ENCODE measurements at regions not wholly inside any gene's neighbourhood (a gene's known extent, or its start where the extent isn't known, plus 50 kb on each side); places are given as distances from the start of the nearest gene placed in this dataset.

GRCh38 chr11:104333977-104334376 lies 170.0 kb upstream of the PDGFD start:
- no peak overlapping the region for H2AFZ ChIP-seq (replicated peaks; ENCODE audit: low read length, poor library complexity)
- WGBS, 2 experiments (ENCODE audit: extremely low coverage in 2 of 2, insufficient read length in 1 of 2) = no CpG with 5 or more reads among the region's 4 CpGs
- H4K20me1 ChIP-seq (ENCODE audit: insufficient read depth, low read length) = no peaks in the 10 kb centered on the region
- H2AK9ac ChIP-seq (replicated peaks; ENCODE audit: low read depth, low read length, poor library complexity) = no peak overlapping the region
- H3K27me3 ChIP-seq (ENCODE audit: control insufficient read depth, insufficient read depth, low read length) = no peaks in the 10 kb centered on the region
- DNase-seq (no peak), ATAC-seq (ENCODE audit: low read depth) (no peak)
- no peak overlapping the region for H3K56ac ChIP-seq (ENCODE audit: extremely low read depth, insufficient read depth, low read length)
- H3K4ac ChIP-seq (ENCODE audit: low read depth, low read length) = no peak overlapping the region
- H2BK20ac ChIP-seq (ENCODE audit: low read depth, low read length) = no peak overlapping the region
- no peak overlapping the region for H2BK5ac ChIP-seq (ENCODE audit: low read depth, low read length, poor library complexity, severe bottlenecking)
- no peak overlapping the region for H3K4me3 ChIP-seq (ENCODE audit: insufficient read depth, low read depth, low read length)
- H3K36me3 ChIP-seq (ENCODE audit: control insufficient read depth, insufficient read depth, low read length) = no peaks in the 10 kb centered on the region
- H3K14ac ChIP-seq (replicated peaks; ENCODE audit: low read depth, low read length) = no peak overlapping the region
- no peak overlapping the region for H2BK120ac ChIP-seq (ENCODE audit: low read depth, low read length)
- POLR2A ChIA-PET (ENCODE audit: unreplicated experiment) = no interaction called here
- H3K27ac ChIP-seq (ENCODE audit: insufficient read depth, low read length) = no peak overlapping the region
- no peak overlapping the region for H3K4me2 ChIP-seq (ENCODE audit: low read depth, low read length)
- in situ Hi-C loops (cut with MboI; ENCODE audit: low sequenced_read_pairs) (no loop called here), intact Hi-C loops (cut with micrococcal nuclease) (no loop called here), dilution Hi-C loops (cut with HindIII; ENCODE audit: low sequenced_read_pairs, unreplicated experiment) (no loop called here)
- no peak overlapping the region for H4K91ac ChIP-seq (ENCODE audit: insufficient read depth, low read depth, low read length)
- H3K18ac ChIP-seq (ENCODE audit: low read depth, low read length) = no peak overlapping the region
- H2AK5ac ChIP-seq (ENCODE audit: low read depth, low read length) = no peak overlapping the region
- H3K9ac ChIP-seq (ENCODE audit: low read depth, low read length) = no peak overlapping the region
- peaks cover 1% of the 10 kb centered on the region; the same call in 1 of the 2 replicates for H3K4me1 ChIP-seq (ENCODE audit: control insufficient read depth, insufficient read depth, low read length)
- H3K23ac ChIP-seq (ENCODE audit: low read depth, low read length) = no peak overlapping the region
- H2BK15ac ChIP-seq (ENCODE audit: low read depth, low read length) = no peak overlapping the region
- CTCF ChIA-PET = no interaction called here
- no peaks in the 10 kb centered on the region for H3K9me1 ChIP-seq (ENCODE audit: insufficient read depth, low read length)
- H3K79me1 ChIP-seq (ENCODE audit: low read depth in 1 of 2, low read length in 2 of 2) = no peaks in the 10 kb centered on the region
- TF ChIP-seq RFX5 (IDR thresholded peaks at IDR 0.05; ENCODE audit: low read depth, low read length) (no peak), CTCF (conservative IDR thresholded peaks at IDR 0.05; ENCODE audit: low read depth, low read length) (peak; percentile 17; the same call in 1 of the 2 replicates), RAD21 (IDR thresholded peaks at IDR 0.05; ENCODE audit: low read length) (no peak)
- H4K8ac ChIP-seq (ENCODE audit: low read depth in 2 of 2, low read length in 2 of 2) = no peak overlapping the region
- no peak overlapping the region for H4K5ac ChIP-seq (ENCODE audit: low read depth, low read length)
- H3K9me3 ChIP-seq (ENCODE audit: control insufficient read depth, insufficient read depth, low read length) = no peaks in the 10 kb centered on the region
- no TSS peak for BruUV-seq (replicated peaks)

All from IMR-90 (cell line).